ENCODE measurements at regions not wholly inside any gene's neighbourhood (a gene's known extent, or its start where the extent isn't known, plus 50 kb on each side); places are given as distances from the start of the nearest gene placed in this dataset.

- TF ChIP-seq EZH2 (IDR thresholded peaks at IDR 0.05) (no peak), POLR2AphosphoS5 (IDR thresholded peaks at IDR 0.05; ENCODE audit: borderline replicate concordance, low read depth, low read length) (no peak), FOXP2 (optimal IDR thresholded peaks at IDR 0.05; ENCODE audit: control extremely low read depth, extremely low read length, insufficient read depth) (no peak)
Observed at GRCh38 chr3:168495932-168496331, 400.2 kb upstream of the GOLIM4 start.
